H1 (cell line): ENCODE measurements at regions not wholly inside any gene's neighbourhood (a gene's known extent, or its start where the extent isn't known, plus 50 kb on each side); places are given as distances from the start of the nearest gene placed in this dataset.

Experiments used
- CTCF ChIA-PET: fragments of 300-600 bp; sonication (Branson Sonifier 250); formaldehyde crosslinking; loops from one replicate; lab custom pipeline; 2021; ENCODE audit not compliant: partially characterized antibody; lab: Charles Lee
- POLR2A ChIA-PET: fragments of 300-600 bp; sonication (Branson Sonifier 250); formaldehyde crosslinking; loops from one replicate; lab custom pipeline; 2021; ENCODE audit warnings: inconsistent platforms; ENCODE audit not compliant: partially characterized antibody; lab: Charles Lee
- DNase-seq, 2 experiments: peaks; one replicate each; pipeline versions ENCODE4 v3.0.0 to v3.0.0-alpha.2; 2010 to 2022; ENCODE audit warnings: low spot score in 2 of 2, low read depth in 1 of 2, mixed read lengths in 1 of 2
- FAIRE-seq: peaks from 2 replicates; lab custom pipeline; 2011; peaks lifted over from hg19 to GRCh38; lab: Jason Lieb, UNC
- H2AFZ ChIP-seq: 2 replicates; pipeline ENCODE4 v1.8.1; 2012; ENCODE audit warnings: low read length, inconsistent platforms
- H2AK5ac ChIP-seq: 2 replicates; pipeline ENCODE4 v1.6.1; 2013; ENCODE audit warnings: low read depth, low read length
- H2BK120ac ChIP-seq: replicated peaks from 2 replicates; pipeline ENCODE3; 2013; ENCODE audit warnings: low read depth, low read length, inconsistent platforms
- H2BK12ac ChIP-seq: 2 replicates; pipeline ENCODE4 v1.6.1; 2013; ENCODE audit warnings: low read depth, low read length
- H2BK15ac ChIP-seq: 2 replicates; pipeline ENCODE4 v1.6.1; 2013; ENCODE audit warnings: low read length
- H2BK20ac ChIP-seq: 2 replicates; pipeline ENCODE4 v1.6.1; 2013; ENCODE audit warnings: low read length
- H2BK5ac ChIP-seq: 2 replicates; pipeline ENCODE4 v1.6.1; 2013; ENCODE audit warnings: low read depth, low read length
- H3K14ac ChIP-seq: 2 replicates; pipeline ENCODE4 v1.6.1; 2013; ENCODE audit warnings: inconsistent platforms; ENCODE audit not compliant: insufficient read length
- H3K18ac ChIP-seq: 2 replicates; pipeline ENCODE4 v1.6.1; 2013; ENCODE audit warnings: low read length; ENCODE audit errors: extremely low read depth
- H3K23ac ChIP-seq: 2 replicates; pipeline ENCODE4 v1.6.1; 2013; ENCODE audit warnings: inconsistent platforms; ENCODE audit not compliant: insufficient read length
- H3K23me2 ChIP-seq: 2 replicates; pipeline ENCODE4 v1.6.1; 2013; ENCODE audit warnings: low read depth, low read length
- H3K27ac ChIP-seq: 2 replicates; pipeline ENCODE4 v1.6.1; 2011; ENCODE audit warnings: low read depth, low read length, inconsistent platforms
- H3K27me3 ChIP-seq, 4 experiments: replicated peaks in 1 of 4; 1 replicate in 1 of 4; 2 replicates in 3 of 4; pipeline versions ENCODE4 v1.6.1 to v1.8.1; 2011 to 2013; ENCODE audit warnings: low read length in 3 of 4, mild to moderate bottlenecking in 3 of 4, inconsistent platforms in 2 of 4, mixed read lengths in 2 of 4, moderate library complexity in 1 of 4; ENCODE audit not compliant: control insufficient read depth in 3 of 4, insufficient read depth in 3 of 4; ENCODE audit errors: extremely low read depth in 1 of 4
- H3K36me3 ChIP-seq, 4 experiments: 2 replicates each; pipeline versions ENCODE4 v1.6.1 to v1.8.1; 2011 to 2013; ENCODE audit warnings: mild to moderate bottlenecking in 4 of 4, low read length in 3 of 4, moderate library complexity in 2 of 4, control low read depth in 1 of 4, inconsistent platforms in 1 of 4; ENCODE audit not compliant: insufficient read depth in 4 of 4, control insufficient read depth in 2 of 4
- H3K4ac ChIP-seq: replicated peaks from 2 replicates; pipeline ENCODE3; 2013; ENCODE audit warnings: low read length, low read depth, mixed read lengths, inconsistent platforms; ENCODE audit not compliant: insufficient read length
- H3K4me1 ChIP-seq, 4 experiments: replicated peaks in 1 of 4; 1 replicate in 1 of 4; 2 replicates in 3 of 4; pipeline versions ENCODE4 v1.6.1 to v1.8.1; 2011 to 2013; ENCODE audit warnings: low read length in 3 of 4, inconsistent platforms in 2 of 4, mixed read lengths in 1 of 4; ENCODE audit not compliant: insufficient read depth in 4 of 4, control insufficient read depth in 3 of 4
- H3K4me2 ChIP-seq, 2 experiments: 2 replicates each; pipeline versions ENCODE4 v1.6.1 to v1.8.1; 2011 to 2013; ENCODE audit warnings: low read depth in 2 of 2, low read length in 2 of 2, control low read depth in 1 of 2, inconsistent platforms in 1 of 2, mild to moderate bottlenecking in 1 of 2; ENCODE audit not compliant: insufficient read depth in 1 of 2
- H3K4me3 ChIP-seq, 4 experiments: fragments of 200-600, 300-600 bp in 1 of 4; sonication (generic), shearing (Covaris generic), sonication (Bioruptor Twin) in 1 of 4; 2 replicates each; pipeline versions ENCODE4 v1.5.1 to v1.8.1; 2011 to 2016; ENCODE audit warnings: low read length in 4 of 4, low read depth in 3 of 4, control low read depth in 2 of 4, inconsistent platforms in 2 of 4, mild to moderate bottlenecking in 2 of 4, mixed read lengths in 1 of 4, moderate library complexity in 1 of 4; ENCODE audit not compliant: insufficient read depth in 2 of 4; ENCODE audit errors: extremely low read depth in 1 of 4
- H3K56ac ChIP-seq: replicated peaks from 2 replicates; pipeline ENCODE3; 2013; ENCODE audit warnings: low read depth, mild to moderate bottlenecking, mixed read lengths, low read length, inconsistent platforms; ENCODE audit not compliant: insufficient read length
- H3K79me1 ChIP-seq: 2 replicates; pipeline ENCODE4 v1.6.1; 2013; ENCODE audit warnings: low read depth, low read length, control low read depth
- H3K79me2 ChIP-seq, 2 experiments: 2 replicates each; pipeline versions ENCODE4 v1.6.1 to v1.8.1; 2012 to 2013; ENCODE audit warnings: low read length in 2 of 2, mild to moderate bottlenecking in 2 of 2, inconsistent platforms in 1 of 2; ENCODE audit not compliant: insufficient read depth in 2 of 2, control insufficient read depth in 1 of 2
- H3K9ac ChIP-seq, 4 experiments: replicated peaks in 1 of 4; 1 replicate in 1 of 4; 2 replicates in 3 of 4; pipeline versions ENCODE4 v1.6.1 to v1.8.1; 2011 to 2013; ENCODE audit warnings: low read depth in 3 of 4, low read length in 3 of 4, control low read depth in 2 of 4, mild to moderate bottlenecking in 2 of 4, moderate library complexity in 2 of 4, inconsistent platforms in 1 of 4; ENCODE audit errors: extremely low read depth in 1 of 4
- H3K9me3 ChIP-seq, 2 experiments: 2 replicates each; pipeline versions ENCODE4 v1.6.1 to v1.8.1; 2012 to 2013; ENCODE audit warnings: mild to moderate bottlenecking in 2 of 2, moderate library complexity in 2 of 2, control low read depth in 1 of 2, inconsistent platforms in 1 of 2, low read depth in 1 of 2, low read length in 1 of 2, mixed read lengths in 1 of 2; ENCODE audit not compliant: insufficient read depth in 2 of 2
- H4K20me1 ChIP-seq, 2 experiments: replicated peaks in 1 of 2; 2 replicates each; pipeline versions ENCODE3 to v1.8.1; 2011 to 2013; ENCODE audit warnings: inconsistent platforms in 2 of 2, low read length in 2 of 2, mild to moderate bottlenecking in 1 of 2; ENCODE audit not compliant: insufficient read depth in 2 of 2, control insufficient read depth in 1 of 2
- H4K5ac ChIP-seq: 2 replicates; pipeline ENCODE4 v1.6.1; 2013; ENCODE audit warnings: low read length, low read depth, mixed read lengths, inconsistent platforms; ENCODE audit not compliant: insufficient read length
- H4K8ac ChIP-seq: 2 replicates; pipeline ENCODE4 v1.8.0; 2013; ENCODE audit warnings: mild to moderate bottlenecking, moderate library complexity, low read length, inconsistent platforms; ENCODE audit not compliant: insufficient read depth; ENCODE audit errors: extremely low read depth
- H4K91ac ChIP-seq: replicated peaks from 2 replicates; pipeline ENCODE3; 2013; ENCODE audit warnings: low read length, mixed read lengths, inconsistent platforms; ENCODE audit not compliant: insufficient read length
- KDM1A ChIP-seq: fragments of 200-600, 300-600 bp; sonication (generic); IDR thresholded peaks from 2 replicates; pipeline ENCODE4 v1.7.1; 2016; ENCODE audit warnings: mild to moderate bottlenecking, low read length, borderline replicate concordance
- POU5F1 ChIP-seq: IDR thresholded peaks from 2 replicates; pipeline ENCODE4 v1.6.1; 2011; ENCODE audit warnings: low read depth, mild to moderate bottlenecking, low read length, moderate library complexity
- RXRA ChIP-seq: IDR thresholded peaks from 2 replicates; pipeline ENCODE4 v1.6.1; 2011; ENCODE audit warnings: low read depth, mild to moderate bottlenecking, low read length, moderate library complexity; ENCODE audit not compliant: insufficient read depth
- SIN3A ChIP-seq, 2 experiments: IDR thresholded peaks in 1 of 2; conservative IDR thresholded peaks in 1 of 2; 2 replicates each; pipeline ENCODE4 v1.6.1; 2011 to 2012; ENCODE audit warnings: low read length in 2 of 2, improper control_type of control experiment in 1 of 2, low read depth in 1 of 2, mild to moderate bottlenecking in 1 of 2
- WGBS, 2 experiments: shearing (Covaris generic) in 1 of 2; methylation state at CpG; one replicate each; pipeline versions ENCODE4 v1.1.6 to v1.1.7; 2013 to 2015; ENCODE audit warnings: low lambda C conversion rate in 2 of 2, mixed read lengths in 2 of 2, inconsistent platforms in 1 of 2, low coverage in 1 of 2, missing lambda C conversion rate in 1 of 2; ENCODE audit not compliant: insufficient replicate concordance in 2 of 2, insufficient coverage in 1 of 2, insufficient read length in 1 of 2; ENCODE audit errors: extremely low coverage in 1 of 2, missing lambda C conversion rate in 1 of 2; 5-methylcytosine and 5-hydroxymethylcytosine counted together
- TF ChIP-seq, protein P1 (sequence below), 3 experiments: IDR thresholded peaks; 1 replicate in 2 of 3; 2 replicates in 1 of 3; pipeline versions ENCODE4 v1.5.1 to v1.6.1; 2011; ENCODE audit warnings: low read length in 3 of 3, mild to moderate bottlenecking in 3 of 3, inconsistent platforms in 2 of 3, low read depth in 1 of 3, moderate library complexity in 1 of 3; ENCODE audit not compliant: insufficient read depth in 1 of 3; ENCODE audit errors: control extremely low read depth in 1 of 3

DNA sequence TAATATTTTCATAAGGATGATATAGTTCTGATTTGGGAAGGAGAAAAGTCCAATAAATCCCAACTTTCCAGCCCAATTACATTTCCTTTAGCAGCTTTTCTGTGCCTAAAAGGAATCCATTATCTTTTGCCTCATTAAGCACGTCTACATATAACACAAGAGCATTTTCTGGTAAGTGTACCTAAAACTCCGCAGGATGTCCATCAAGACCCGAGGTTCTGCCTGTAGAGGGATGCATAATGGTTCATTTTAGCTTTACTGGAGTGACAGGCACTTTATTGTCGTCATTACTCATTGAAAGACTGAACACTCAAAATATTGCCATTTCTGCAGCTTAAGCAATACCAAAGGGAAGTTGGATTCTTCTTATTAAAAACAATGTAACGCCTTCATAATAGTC lies 669.0 kb downstream of the PRELID2 start:
- H3K18ac ChIP-seq, result no peak overlapping the region
- H3K9ac ChIP-seq, result no peak overlapping the region
- H4K5ac ChIP-seq, result no peak overlapping the region
- H2BK5ac ChIP-seq, result no peak overlapping the region
- POLR2A ChIA-PET, result no interaction called here
- WGBS, 2 experiments, result 96% methylated on average over 5 of the region's 5 CpGs; no CpG with 5 or more reads in 1 of the 2 experiments
- no peak for FAIRE-seq
- no peaks in the 10 kb centered on the region for H3K4me1 ChIP-seq
- no peaks in the 10 kb centered on the region for H3K79me2 ChIP-seq
- no peak overlapping the region for H2BK15ac ChIP-seq
- TF ChIP-seq POU5F1 (no peak), KDM1A (no peak), RXRA (no peak), SIN3A (conservative IDR thresholded peaks at IDR 0.05 in 1 of 2, IDR thresholded peaks at IDR 0.05 in 1 of 2; ENCODE audit: low read depth in 1 of 2, low read length in 2 of 2) (no peak)
- TF ChIP-seq, protein P1, sequence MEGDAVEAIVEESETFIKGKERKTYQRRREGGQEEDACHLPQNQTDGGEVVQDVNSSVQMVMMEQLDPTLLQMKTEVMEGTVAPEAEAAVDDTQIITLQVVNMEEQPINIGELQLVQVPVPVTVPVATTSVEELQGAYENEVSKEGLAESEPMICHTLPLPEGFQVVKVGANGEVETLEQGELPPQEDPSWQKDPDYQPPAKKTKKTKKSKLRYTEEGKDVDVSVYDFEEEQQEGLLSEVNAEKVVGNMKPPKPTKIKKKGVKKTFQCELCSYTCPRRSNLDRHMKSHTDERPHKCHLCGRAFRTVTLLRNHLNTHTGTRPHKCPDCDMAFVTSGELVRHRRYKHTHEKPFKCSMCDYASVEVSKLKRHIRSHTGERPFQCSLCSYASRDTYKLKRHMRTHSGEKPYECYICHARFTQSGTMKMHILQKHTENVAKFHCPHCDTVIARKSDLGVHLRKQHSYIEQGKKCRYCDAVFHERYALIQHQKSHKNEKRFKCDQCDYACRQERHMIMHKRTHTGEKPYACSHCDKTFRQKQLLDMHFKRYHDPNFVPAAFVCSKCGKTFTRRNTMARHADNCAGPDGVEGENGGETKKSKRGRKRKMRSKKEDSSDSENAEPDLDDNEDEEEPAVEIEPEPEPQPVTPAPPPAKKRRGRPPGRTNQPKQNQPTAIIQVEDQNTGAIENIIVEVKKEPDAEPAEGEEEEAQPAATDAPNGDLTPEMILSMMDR (IDR thresholded peaks at IDR 0.05; ENCODE audit: control extremely low read depth in 1 of 3, insufficient read depth in 1 of 3, low read depth in 1 of 3, low read length in 3 of 3), result no peak
- TF ChIP-seq, all 59 proteins: peak for 0
- no peak overlapping the region for H3K56ac ChIP-seq
- no peak overlapping the region for H2AK5ac ChIP-seq
- H3K4ac ChIP-seq, result no peak overlapping the region
- H4K8ac ChIP-seq, result no peak overlapping the region
- no peaks in the 10 kb centered on the region for H3K36me3 ChIP-seq
- H4K20me1 ChIP-seq, result no peaks in the 10 kb centered on the region
- CTCF ChIA-PET, result interaction anchor here (0.6 kb wide), 1 partner anchor 1883 kb away, joined by 3 read pairs; no protein-coding TSS in a partner anchor
- no peaks in the 10 kb centered on the region for H3K9me3 ChIP-seq
- no peaks in the 10 kb centered on the region for H3K27me3 ChIP-seq
- H3K27ac ChIP-seq, result no peak overlapping the region
- no peak for DNase-seq
- H3K23ac ChIP-seq, result no peak overlapping the region
- H2BK120ac ChIP-seq, result no peak overlapping the region
- no peaks in the 10 kb centered on the region for H3K79me1 ChIP-seq
- no peak overlapping the region for H3K4me2 ChIP-seq
- H2AFZ ChIP-seq, result no peak overlapping the region
- H4K91ac ChIP-seq, result no peak overlapping the region
- H3K23me2 ChIP-seq, result no peaks in the 10 kb centered on the region; the same call in 1 of the 2 replicates
- no peak overlapping the region for H2BK20ac ChIP-seq
- no peak overlapping the region for H2BK12ac ChIP-seq
- H3K14ac ChIP-seq, result no peak overlapping the region
- no peak overlapping the region for H3K4me3 ChIP-seq
